ENCODE measurements at regions not wholly inside any gene's neighbourhood (a gene's known extent, or its start where the extent isn't known, plus 50 kb on each side); places are given as distances from the start of the nearest gene placed in this dataset.
"Not testable (repeated sequence)": the region's sequence is repeated elsewhere in the genome, so short reads cannot be mapped to it uniquely, and the experiment has no call there.

- no peak for DNase-seq (ENCODE audit: low spot score)
These were observed 623.4 kb upstream of the LUZP2 start for GRCh38 chr11:23873406-23873805.

- DNase-seq (ENCODE audit: low spot score): no peak
These were observed 621.5 kb upstream of the LUZP2 start for GRCh38 chr11:23875176-23875850.

- not testable (repeated sequence) for DNase-seq (ENCODE audit: low spot score)
These were observed 613.3 kb upstream of the LUZP2 start for GRCh38 chr11:23883426-23884048.

GRCh38 chr11:23884341-23884740 lies 612.5 kb upstream of the LUZP2 start:
- no peak for DNase-seq (ENCODE audit: low spot score)

GRCh38 chr11:23885801-23886200 lies 611.1 kb upstream of the LUZP2 start:
- no peak for DNase-seq (ENCODE audit: low spot score)

- DNase-seq (ENCODE audit: low spot score): not testable (repeated sequence)
These were observed 609.7 kb upstream of the LUZP2 start for GRCh38 chr11:23887122-23887521.

GRCh38 chr11:23893126-23893525 lies 603.7 kb upstream of the LUZP2 start:
- DNase-seq (ENCODE audit: low spot score): no peak

- peak; percentile 31 for DNase-seq (ENCODE audit: low spot score)
These were observed 599.2 kb upstream of the LUZP2 start for GRCh38 chr11:23897453-23898286.

GRCh38 chr11:23903044-23903704 lies 593.7 kb upstream of the LUZP2 start:
- DNase-seq (ENCODE audit: low spot score): peak; percentile 23

- no peak for DNase-seq (ENCODE audit: low spot score)
These were observed 577.4 kb upstream of the LUZP2 start for GRCh38 chr11:23919455-23919854.

- DNase-seq (ENCODE audit: low spot score): no peak
These were observed 573.5 kb upstream of the LUZP2 start for GRCh38 chr11:23923357-23923756.

GRCh38 chr11:23924226-23924625 lies 572.6 kb upstream of the LUZP2 start:
- DNase-seq (ENCODE audit: low spot score): no peak

GRCh38 chr11:23931443-23931842 lies 565.4 kb upstream of the LUZP2 start:
- DNase-seq (ENCODE audit: low spot score): no peak

- DNase-seq (ENCODE audit: low spot score): no peak
These were observed 564.4 kb upstream of the LUZP2 start for GRCh38 chr11:23932485-23932898.

- DNase-seq (ENCODE audit: low spot score): no peak
These were observed 563.1 kb upstream of the LUZP2 start for GRCh38 chr11:23933721-23934120.

GRCh38 chr11:23934671-23935270 lies 562.1 kb upstream of the LUZP2 start:
- not testable (repeated sequence) for DNase-seq (ENCODE audit: low spot score)

- DNase-seq (ENCODE audit: low spot score): not testable (repeated sequence)
These were observed 554.6 kb upstream of the LUZP2 start for GRCh38 chr11:23942117-23942815.

- no peak for DNase-seq (ENCODE audit: low spot score)
These were observed 551.9 kb upstream of the LUZP2 start for GRCh38 chr11:23944923-23945322.

GRCh38 chr11:23947883-23948282 lies 549.0 kb upstream of the LUZP2 start:
- peak; percentile 7 for DNase-seq (ENCODE audit: low spot score)

GRCh38 chr11:23948851-23949250 lies 548.0 kb upstream of the LUZP2 start:
- DNase-seq (ENCODE audit: low spot score): no peak

GRCh38 chr11:23953951-23954710 lies 542.7 kb upstream of the LUZP2 start:
- DNase-seq (ENCODE audit: low spot score): no peak
